Ishikawa (cell line): ENCODE measurements at regions not wholly inside any gene's neighbourhood (a gene's known extent, or its start where the extent isn't known, plus 50 kb on each side); places are given as distances from the start of the nearest gene placed in this dataset.

Experiments used
- CEBPB ChIP-seq: IDR thresholded peaks from 2 replicates; pipeline ENCODE4 v1.6.1; 2012
- EP300 ChIP-seq: IDR thresholded peaks from 2 replicates; pipeline ENCODE4 v1.6.1; 2012; ENCODE audit warnings: borderline replicate concordance
- FOXM1 ChIP-seq: IDR thresholded peaks from 2 replicates; pipeline ENCODE4 v1.6.1; 2012; ENCODE audit warnings: low read depth, borderline replicate concordance
- NFIC ChIP-seq: IDR thresholded peaks from 2 replicates; pipeline ENCODE4 v1.6.1; 2012
- RAD21 ChIP-seq: IDR thresholded peaks from 2 replicates; pipeline ENCODE4 v1.6.1; 2012; ENCODE audit warnings: low read depth
- YY1 ChIP-seq: IDR thresholded peaks from 2 replicates; pipeline ENCODE4 v1.6.1; 2012; ENCODE audit warnings: low read depth
- TF ChIP-seq, protein P1 (sequence below): IDR thresholded peaks from 2 replicates; pipeline ENCODE4 v1.6.1; 2012

DNA sequence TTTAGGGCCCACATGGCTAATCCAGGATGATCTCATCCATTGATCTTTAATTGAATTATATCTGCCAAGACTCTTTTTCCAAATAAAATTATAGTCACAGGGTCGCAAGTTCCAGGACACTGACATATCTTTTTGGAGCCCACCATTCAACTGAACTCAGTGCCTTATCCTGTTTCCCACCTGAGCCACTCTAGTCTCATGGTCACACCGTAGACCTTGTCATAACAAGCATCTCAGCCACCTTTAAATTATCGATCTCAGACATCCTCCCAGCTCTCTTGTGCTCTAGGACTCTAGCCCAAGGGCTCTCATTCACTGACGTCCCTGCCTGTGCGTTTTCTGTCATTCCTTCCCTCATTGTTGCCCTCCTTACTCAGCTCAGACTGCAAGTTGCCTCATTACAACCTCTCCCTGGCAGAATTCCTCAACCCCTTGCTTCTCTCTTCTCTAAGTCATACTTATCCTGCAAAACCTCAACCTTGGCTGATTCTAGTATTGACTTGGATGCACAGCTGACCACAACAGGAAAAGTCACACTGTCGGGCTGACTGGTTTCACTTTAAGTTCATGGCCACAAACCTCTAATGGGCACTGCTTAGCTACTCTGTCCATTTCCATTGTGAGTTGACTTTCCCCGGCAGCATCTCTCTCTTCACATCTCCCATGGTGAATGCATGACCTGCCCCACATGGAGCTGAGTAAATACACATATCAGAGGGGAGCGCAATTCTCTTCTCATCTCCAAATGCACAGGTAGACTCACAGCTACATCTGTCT, 91.0 kb upstream of the TRIM2 start:
- TF ChIP-seq RAD21 (no peak), FOXM1 (no peak), CEBPB (no peak), NFIC (no peak), YY1 (no peak), EP300 (no peak)
- TF ChIP-seq, protein P1, sequence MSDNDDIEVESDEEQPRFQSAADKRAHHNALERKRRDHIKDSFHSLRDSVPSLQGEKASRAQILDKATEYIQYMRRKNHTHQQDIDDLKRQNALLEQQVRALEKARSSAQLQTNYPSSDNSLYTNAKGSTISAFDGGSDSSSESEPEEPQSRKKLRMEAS: no peak
